ENCODE measurements at regions not wholly inside any gene's neighbourhood (a gene's known extent, or its start where the extent isn't known, plus 50 kb on each side); places are given as distances from the start of the nearest gene placed in this dataset.
"Not testable (repeated sequence)": the region's sequence is repeated elsewhere in the genome, so short reads cannot be mapped to it uniquely, and the experiment has no call there.

DNA sequence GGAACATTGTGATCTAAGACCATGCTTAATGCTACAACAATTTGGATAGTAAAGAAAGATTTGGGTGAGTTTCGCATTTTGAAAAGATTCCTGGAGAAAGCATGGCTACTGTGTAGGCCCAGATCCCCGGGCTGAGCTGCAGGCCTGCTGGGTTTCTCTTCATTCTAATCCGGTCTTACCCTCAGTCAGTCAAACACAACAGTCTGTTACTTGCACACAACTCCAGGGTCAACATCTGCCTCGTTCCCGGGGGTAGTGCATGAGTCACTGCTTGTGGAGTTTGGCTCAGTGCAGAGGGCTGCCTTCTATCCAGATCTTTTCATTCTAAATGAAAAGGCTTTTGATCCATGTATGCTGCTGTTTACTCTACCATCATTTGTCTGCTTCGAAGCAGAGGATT lies 60.4 kb upstream of the SEL1L start:
- no peaks in the 10 kb centered on the region for H3K27me3 ChIP-seq
- no peaks in the 10 kb centered on the region for H3K36me3 ChIP-seq (replicated peaks; ENCODE audit: insufficient read depth, low read depth)
- no peaks in the 10 kb centered on the region for H3K9me3 ChIP-seq (ENCODE audit: low read depth)
- WGBS (ENCODE audit: low lambda C conversion rate, missing lambda C conversion rate), result 26% methylated on average over 6 of the region's 6 CpGs
- DNase-seq (ENCODE audit: low spot score), result peak; percentile 44
- no peaks in the 10 kb centered on the region for H3K79me2 ChIP-seq
- no peaks in the 10 kb centered on the region for H4K20me1 ChIP-seq (ENCODE audit: insufficient read depth, poor library complexity, severe bottlenecking)
- no peaks in the 10 kb centered on the region for H3K9me2 ChIP-seq (replicated peaks; ENCODE audit: insufficient read depth)
- peaks cover 3% of the 10 kb centered on the region for H3K4me1 ChIP-seq (ENCODE audit: insufficient read depth)
- no peak overlapping the region for H2AFZ ChIP-seq
- H3K4me3 ChIP-seq, result no peak overlapping the region
- no peak overlapping the region for H3K4me2 ChIP-seq
- H3K27ac ChIP-seq, result no peak overlapping the region
- TF ChIP-seq, protein P1, sequence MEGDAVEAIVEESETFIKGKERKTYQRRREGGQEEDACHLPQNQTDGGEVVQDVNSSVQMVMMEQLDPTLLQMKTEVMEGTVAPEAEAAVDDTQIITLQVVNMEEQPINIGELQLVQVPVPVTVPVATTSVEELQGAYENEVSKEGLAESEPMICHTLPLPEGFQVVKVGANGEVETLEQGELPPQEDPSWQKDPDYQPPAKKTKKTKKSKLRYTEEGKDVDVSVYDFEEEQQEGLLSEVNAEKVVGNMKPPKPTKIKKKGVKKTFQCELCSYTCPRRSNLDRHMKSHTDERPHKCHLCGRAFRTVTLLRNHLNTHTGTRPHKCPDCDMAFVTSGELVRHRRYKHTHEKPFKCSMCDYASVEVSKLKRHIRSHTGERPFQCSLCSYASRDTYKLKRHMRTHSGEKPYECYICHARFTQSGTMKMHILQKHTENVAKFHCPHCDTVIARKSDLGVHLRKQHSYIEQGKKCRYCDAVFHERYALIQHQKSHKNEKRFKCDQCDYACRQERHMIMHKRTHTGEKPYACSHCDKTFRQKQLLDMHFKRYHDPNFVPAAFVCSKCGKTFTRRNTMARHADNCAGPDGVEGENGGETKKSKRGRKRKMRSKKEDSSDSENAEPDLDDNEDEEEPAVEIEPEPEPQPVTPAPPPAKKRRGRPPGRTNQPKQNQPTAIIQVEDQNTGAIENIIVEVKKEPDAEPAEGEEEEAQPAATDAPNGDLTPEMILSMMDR (IDR thresholded peaks at IDR 0.05; ENCODE audit: poor library complexity), result no peak
- TF ChIP-seq EZH2phosphoT487 (IDR thresholded peaks at IDR 0.05; ENCODE audit: low read depth, severe bottlenecking, unreplicated experiment), result no peak
- no peak for TF ChIP-seq EZH2 (IDR thresholded peaks at IDR 0.05; ENCODE audit: borderline replicate concordance)

DNA sequence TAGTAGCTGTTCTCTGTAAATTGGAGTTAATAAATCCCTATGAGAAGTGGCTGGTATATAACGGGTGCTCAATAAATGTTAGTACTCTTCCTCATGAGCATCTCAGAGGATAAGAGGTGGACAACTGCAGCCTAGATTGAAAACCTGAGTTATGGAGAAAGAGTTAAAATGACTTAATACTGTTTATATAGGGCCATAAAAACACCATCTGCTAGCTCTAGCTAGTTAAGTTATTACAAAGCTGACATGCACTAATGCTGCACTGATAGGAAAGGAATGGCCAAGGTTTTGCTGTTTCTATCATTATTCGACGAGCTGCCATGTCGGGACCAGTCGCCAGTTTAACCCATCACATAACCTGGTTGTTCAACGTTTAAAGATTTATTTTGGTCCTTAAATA lies 72.0 kb upstream of the SEL1L start:
- H3K36me3 ChIP-seq (replicated peaks; ENCODE audit: insufficient read depth, low read depth), result no peaks in the 10 kb centered on the region
- WGBS (ENCODE audit: low lambda C conversion rate, missing lambda C conversion rate), result 63% methylated on average over 6 of the region's 6 CpGs
- H3K79me2 ChIP-seq, result no peaks in the 10 kb centered on the region
- no peak for DNase-seq (ENCODE audit: low spot score)
- no peaks in the 10 kb centered on the region for H3K9me3 ChIP-seq (ENCODE audit: low read depth)
- H3K9me2 ChIP-seq (replicated peaks; ENCODE audit: insufficient read depth), result no peaks in the 10 kb centered on the region
- TF ChIP-seq EZH2 (IDR thresholded peaks at IDR 0.05; ENCODE audit: borderline replicate concordance) (no peak), EZH2phosphoT487 (IDR thresholded peaks at IDR 0.05; ENCODE audit: low read depth, severe bottlenecking, unreplicated experiment) (no peak)
- TF ChIP-seq, protein P1 (IDR thresholded peaks at IDR 0.05; ENCODE audit: poor library complexity), result no peak
- H3K27ac ChIP-seq, result no peak overlapping the region
- H3K4me1 ChIP-seq (ENCODE audit: insufficient read depth), result no peaks in the 10 kb centered on the region
- no peak overlapping the region for H2AFZ ChIP-seq
- no peaks in the 10 kb centered on the region for H3K27me3 ChIP-seq
- H3K4me3 ChIP-seq, result no peak overlapping the region
- H4K20me1 ChIP-seq (ENCODE audit: insufficient read depth, poor library complexity, severe bottlenecking), result no peaks in the 10 kb centered on the region
- no peak overlapping the region for H3K4me2 ChIP-seq

DNA sequence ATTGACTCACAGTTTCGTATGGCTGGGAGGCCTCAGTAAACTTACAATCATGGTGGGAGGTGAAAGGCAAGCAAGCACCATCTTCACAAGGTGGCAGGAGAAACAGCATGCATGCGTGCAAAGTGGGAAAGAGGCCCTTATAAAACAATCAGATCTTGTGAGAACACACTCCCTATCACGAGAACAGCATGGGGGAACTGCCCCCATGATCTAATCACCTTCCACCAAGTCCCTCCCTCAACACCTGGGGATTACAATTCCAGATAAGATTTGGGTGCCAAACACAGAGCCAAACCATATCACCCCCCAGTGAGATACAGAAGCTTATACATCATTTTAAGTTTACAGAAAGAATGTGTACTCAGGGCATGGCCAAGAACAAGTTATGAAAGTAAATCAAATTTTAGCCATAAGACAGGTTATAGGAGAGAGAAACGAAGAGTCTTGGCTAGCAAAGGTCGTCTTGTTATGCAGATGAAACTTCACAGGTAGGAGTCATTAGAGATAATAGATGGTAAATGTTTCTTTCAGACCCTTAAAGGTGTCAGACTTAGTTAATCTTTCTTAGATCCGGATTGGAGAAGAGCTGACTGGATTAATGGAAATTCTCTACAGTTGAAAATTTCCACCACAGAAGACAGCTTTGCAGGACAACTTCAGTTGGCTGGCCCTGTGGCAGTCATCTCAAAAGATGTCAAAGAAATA lies 79.8 kb upstream of the SEL1L start:
- Histone ChIP-seq H3K27me3 (no peaks in the 10 kb centered on the region), H3K4me3 (no peak overlapping the region), H3K9me2 (replicated peaks; ENCODE audit: insufficient read depth) (no peaks in the 10 kb centered on the region), H3K27ac (no peak overlapping the region), H3K4me1 (ENCODE audit: insufficient read depth) (no peaks in the 10 kb centered on the region), H3K4me2 (no peak overlapping the region), H4K20me1 (ENCODE audit: insufficient read depth, poor library complexity, severe bottlenecking) (no peaks in the 10 kb centered on the region), H2AFZ (no peak overlapping the region), H3K79me2 (no peaks in the 10 kb centered on the region), H3K36me3 (replicated peaks; ENCODE audit: insufficient read depth, low read depth) (no peaks in the 10 kb centered on the region), H3K9me3 (ENCODE audit: low read depth) (no peaks in the 10 kb centered on the region)
- WGBS (ENCODE audit: low lambda C conversion rate, missing lambda C conversion rate), result 55% methylated on average over 6 of the region's 6 CpGs
- TF ChIP-seq, protein P1 (IDR thresholded peaks at IDR 0.05; ENCODE audit: poor library complexity), result no peak
- TF ChIP-seq EZH2 (IDR thresholded peaks at IDR 0.05; ENCODE audit: borderline replicate concordance) (no peak), EZH2phosphoT487 (IDR thresholded peaks at IDR 0.05; ENCODE audit: low read depth, severe bottlenecking, unreplicated experiment) (no peak)
- no peak for DNase-seq (ENCODE audit: low spot score)

DNA sequence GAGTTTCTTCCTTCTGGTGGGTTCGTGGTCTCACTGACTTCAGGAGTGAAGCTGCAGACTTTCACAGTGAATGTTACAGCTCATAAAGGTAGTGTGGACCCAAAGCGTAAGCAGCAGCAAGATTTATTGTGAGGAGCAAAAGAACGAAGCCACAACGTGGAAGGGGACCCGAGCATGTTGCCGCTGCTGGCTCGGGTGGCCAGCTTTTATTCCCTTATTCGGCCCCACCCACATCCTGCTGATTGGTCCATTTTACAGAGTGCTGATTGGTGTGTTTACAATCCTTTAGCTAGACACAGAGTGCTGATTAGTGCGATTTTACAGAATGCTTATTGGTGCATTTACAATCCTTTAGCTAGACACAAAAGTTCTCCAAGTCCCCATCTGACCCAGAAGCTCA lies 80.6 kb upstream of the SEL1L start:
- not testable (repeated sequence) for H3K4me3 ChIP-seq; H3K27ac ChIP-seq; H3K4me1 ChIP-seq (ENCODE audit: insufficient read depth); DNase-seq (ENCODE audit: low spot score); H3K9me2 ChIP-seq (replicated peaks; ENCODE audit: insufficient read depth); H3K79me2 ChIP-seq; H3K36me3 ChIP-seq (replicated peaks; ENCODE audit: insufficient read depth, low read depth); H2AFZ ChIP-seq; H3K27me3 ChIP-seq; H3K4me2 ChIP-seq; H4K20me1 ChIP-seq (ENCODE audit: insufficient read depth, poor library complexity, severe bottlenecking); H3K9me3 ChIP-seq (ENCODE audit: low read depth)
- 91% methylated on average over 9 of the region's 9 CpGs for WGBS (ENCODE audit: low lambda C conversion rate, missing lambda C conversion rate)
